Esophagus muscularis mucosa (tissue), 4 donors: ENCODE measurements at regions not wholly inside any gene's neighbourhood (a gene's known extent, or its start where the extent isn't known, plus 50 kb on each side); places are given as distances from the start of the nearest gene placed in this dataset.

Experiments used
- EP300 ChIP-seq: sonication (generic); formaldehyde crosslinking; IDR thresholded peaks from one replicate; pipeline ENCODE4 v1.6.1; 2017; ENCODE audit warnings: antibody characterized with exemption
- POLR2A ChIP-seq: fragments of 450-650 bp; IDR thresholded peaks from one replicate; pipeline ENCODE4 v1.6.1; 2017; ENCODE audit warnings: antibody characterized with exemption, moderate library complexity, mild to moderate bottlenecking, low read depth
- POLR2AphosphoS5 ChIP-seq, 2 donors: sonication (generic); formaldehyde crosslinking; IDR thresholded peaks; one replicate each; pipeline ENCODE4 v1.6.1; 2017; ENCODE audit warnings: antibody characterized with exemption in 2 of 2
- TF ChIP-seq, protein P1 (sequence below), 3 experiments: fragments of 200-600 bp in 2 of 3; fragments of 450-650 bp in 1 of 3; sonication (generic) in 2 of 3; IDR thresholded peaks; one replicate each; pipeline ENCODE4 v1.5.1; 2017 to 2019; ENCODE audit warnings: antibody characterized with exemption in 3 of 3, mild to moderate bottlenecking in 2 of 3, moderate library complexity in 1 of 3

DNA sequence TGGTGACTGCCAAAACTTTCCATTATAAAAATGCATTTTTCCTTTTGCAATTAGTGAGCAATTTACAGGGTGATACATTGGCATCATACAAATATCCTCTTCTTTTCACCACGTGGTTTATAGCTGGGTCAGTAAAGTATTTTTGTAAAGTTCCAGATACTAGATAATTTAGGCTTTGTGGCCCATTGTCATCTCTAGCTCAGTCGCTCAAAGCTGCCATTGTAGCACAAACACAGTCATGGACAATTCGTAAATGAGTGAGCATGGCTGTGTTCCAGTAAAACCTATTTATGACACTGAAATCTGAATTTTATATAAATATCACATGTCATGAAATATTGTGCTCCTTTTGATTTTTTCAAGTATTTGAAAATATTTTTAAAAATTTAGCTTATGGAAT, 162.9 kb downstream of the USP12 start:
- TF ChIP-seq POLR2A (no peak), POLR2AphosphoS5 (IDR thresholded peaks at IDR 0.05) (no peak), EP300 (no peak)
- TF ChIP-seq, protein P1, sequence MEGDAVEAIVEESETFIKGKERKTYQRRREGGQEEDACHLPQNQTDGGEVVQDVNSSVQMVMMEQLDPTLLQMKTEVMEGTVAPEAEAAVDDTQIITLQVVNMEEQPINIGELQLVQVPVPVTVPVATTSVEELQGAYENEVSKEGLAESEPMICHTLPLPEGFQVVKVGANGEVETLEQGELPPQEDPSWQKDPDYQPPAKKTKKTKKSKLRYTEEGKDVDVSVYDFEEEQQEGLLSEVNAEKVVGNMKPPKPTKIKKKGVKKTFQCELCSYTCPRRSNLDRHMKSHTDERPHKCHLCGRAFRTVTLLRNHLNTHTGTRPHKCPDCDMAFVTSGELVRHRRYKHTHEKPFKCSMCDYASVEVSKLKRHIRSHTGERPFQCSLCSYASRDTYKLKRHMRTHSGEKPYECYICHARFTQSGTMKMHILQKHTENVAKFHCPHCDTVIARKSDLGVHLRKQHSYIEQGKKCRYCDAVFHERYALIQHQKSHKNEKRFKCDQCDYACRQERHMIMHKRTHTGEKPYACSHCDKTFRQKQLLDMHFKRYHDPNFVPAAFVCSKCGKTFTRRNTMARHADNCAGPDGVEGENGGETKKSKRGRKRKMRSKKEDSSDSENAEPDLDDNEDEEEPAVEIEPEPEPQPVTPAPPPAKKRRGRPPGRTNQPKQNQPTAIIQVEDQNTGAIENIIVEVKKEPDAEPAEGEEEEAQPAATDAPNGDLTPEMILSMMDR (IDR thresholded peaks at IDR 0.05): no peak
